ENCODE measurements at regions not wholly inside any gene's neighbourhood (a gene's known extent, or its start where the extent isn't known, plus 50 kb on each side); places are given as distances from the start of the nearest gene placed in this dataset.

DNA sequence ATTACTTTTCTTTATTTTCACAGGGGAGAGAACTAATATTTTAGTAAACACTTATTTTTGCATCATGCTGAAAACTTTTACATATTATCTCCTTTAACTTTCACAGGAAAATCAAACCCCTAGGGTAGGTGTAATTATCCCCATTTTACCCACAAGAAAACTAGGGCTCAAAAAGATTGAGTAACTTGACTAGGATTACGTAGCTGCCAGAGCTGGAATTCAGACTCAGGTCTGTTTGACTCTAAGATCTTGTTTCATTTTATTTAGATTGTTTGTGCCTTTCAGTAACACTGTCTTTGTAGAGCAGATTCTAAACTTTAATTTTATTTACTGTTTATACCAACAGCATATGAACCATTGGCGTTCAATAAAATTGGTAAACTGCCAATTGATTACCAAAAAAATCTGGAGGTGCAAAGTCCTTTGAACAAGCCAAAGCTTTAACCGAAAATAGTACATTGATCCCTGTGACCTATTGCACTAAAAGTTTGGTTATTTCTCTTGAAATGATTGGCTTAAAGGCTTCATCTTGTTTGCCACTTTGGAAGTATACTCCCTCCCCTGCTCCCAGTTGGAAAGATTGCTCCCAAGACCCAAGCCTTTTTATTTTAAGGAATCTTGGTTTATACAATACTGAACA lies 71.0 kb upstream of the WDR26 start:
- DNase-seq: no peak

DNA sequence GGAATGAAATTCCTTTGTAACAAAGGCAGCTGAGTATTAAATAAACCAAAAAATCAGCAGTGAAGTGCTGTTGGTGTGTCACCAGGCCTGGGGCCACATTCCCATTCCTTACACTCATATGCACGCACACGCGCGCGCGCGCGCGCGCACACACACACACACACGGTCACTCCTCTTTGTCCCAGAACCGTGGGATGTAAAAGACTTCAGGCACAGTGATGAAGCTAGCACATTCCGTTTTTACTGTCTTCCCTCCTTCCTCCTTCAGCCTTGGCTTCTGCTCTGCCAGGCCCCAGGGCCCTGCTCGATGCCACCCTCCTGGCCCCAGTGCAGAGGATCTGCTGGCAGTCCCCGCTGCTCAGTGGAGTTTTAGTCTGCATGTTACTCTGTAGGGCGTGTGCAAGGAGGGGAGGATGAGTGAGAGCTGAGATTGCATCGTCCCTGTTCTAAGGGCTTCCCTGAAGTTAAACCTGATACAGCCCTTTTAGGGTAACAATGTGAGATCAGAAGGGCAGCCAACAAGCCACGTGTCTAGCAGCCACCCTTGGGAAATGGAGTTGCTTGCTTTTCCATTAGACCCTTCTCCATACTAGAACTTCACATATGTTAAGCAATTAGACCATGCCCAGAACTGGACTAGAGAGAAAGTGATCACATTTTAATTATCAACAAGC lies 71.7 kb upstream of the WDR26 start:
- DNase-seq: no peak

DNA sequence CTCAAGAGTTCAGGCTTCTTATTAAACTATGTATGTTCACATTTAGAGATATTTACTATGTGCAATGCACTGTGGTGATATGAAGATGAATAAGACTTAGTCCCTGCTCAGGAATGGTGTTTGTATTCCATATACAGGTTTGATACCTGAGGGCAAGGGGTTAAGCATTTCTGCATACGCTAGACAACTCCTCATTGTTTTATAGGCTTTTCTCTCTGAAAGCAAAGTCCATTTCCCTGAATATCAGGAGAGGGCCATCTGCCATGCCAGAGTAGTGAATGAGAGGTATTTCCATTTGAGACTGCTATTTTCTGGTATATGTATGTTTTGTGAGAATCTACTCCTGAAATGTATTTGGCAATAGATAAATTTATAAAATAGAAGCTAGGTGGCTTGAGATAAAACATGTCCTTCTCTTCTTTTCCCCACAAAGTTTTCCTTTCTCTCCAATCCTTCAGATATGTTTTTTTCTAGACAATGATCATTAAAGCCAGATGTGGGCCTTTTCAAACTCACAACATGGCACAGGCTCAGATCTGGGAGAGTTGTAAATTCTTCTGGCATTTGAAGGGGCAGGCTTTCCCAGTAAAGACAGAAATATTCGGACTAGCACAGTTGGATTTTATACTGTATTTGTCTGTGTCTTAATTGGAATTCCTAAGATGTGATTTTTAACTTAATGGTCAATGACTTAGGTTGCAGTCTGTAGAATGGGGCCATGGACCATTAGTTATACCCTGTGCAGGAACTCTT lies 73.3 kb upstream of the WDR26 start:
- no peak for DNase-seq

DNA sequence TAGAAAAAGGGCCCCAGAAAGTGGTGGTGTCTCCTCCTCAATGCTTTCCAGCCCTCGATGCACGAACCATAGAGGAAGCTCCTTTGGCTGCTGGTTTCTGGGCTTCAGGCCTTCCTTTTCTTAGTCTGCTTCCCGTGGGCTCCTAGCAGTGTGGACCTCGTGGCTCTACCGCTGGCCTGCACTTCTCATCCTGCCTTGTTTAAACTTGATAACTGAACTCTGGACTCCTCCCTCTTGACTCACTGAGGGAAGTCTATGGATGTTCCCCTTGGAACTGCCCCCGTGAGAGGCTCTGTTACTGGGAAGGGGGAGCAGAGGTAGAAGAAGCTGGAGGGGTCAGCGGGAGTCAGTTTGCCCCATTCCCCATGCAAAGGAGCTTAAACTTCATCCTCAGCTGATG lies 75.3 kb upstream of the WDR26 start:
- peak in 1 of 2 experiments; percentile 13 for DNase-seq

DNA sequence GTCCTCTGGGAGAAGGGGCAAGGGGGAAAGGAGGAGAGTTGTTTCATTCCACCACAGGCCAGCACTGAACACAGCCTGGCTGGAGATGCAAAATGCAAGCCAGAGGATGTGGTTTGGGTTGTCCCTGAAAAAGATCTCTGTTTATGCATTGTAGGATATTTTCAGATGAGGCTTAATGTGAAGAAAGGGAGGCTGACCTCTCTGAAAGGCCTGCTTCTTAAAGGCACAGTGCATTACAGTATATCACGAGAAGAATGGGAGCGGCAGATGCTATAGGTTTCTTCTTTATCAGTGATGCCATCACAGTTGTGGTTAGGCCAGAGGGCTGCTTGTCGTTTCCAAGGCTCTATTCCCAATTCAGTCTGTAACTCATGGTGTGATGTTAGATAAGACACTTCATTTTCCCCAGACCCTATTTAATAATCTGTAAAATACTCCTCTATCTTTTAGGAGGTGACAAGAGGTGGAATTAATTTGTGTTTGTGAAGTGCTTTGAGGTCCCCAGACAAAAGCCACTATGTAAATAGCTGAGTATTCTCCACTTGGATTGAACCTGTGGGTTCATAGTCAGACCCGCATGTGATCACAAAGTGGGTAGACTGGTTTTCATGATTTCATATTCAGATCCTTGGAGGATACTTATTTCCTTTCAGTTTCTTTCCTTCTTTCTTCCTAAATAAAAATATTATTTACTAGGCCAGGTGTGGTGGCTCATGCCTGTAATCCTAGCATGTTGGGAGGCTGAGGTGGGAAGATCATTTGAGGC lies 76.5 kb upstream of the WDR26 start:
- DNase-seq: no peak

DNA sequence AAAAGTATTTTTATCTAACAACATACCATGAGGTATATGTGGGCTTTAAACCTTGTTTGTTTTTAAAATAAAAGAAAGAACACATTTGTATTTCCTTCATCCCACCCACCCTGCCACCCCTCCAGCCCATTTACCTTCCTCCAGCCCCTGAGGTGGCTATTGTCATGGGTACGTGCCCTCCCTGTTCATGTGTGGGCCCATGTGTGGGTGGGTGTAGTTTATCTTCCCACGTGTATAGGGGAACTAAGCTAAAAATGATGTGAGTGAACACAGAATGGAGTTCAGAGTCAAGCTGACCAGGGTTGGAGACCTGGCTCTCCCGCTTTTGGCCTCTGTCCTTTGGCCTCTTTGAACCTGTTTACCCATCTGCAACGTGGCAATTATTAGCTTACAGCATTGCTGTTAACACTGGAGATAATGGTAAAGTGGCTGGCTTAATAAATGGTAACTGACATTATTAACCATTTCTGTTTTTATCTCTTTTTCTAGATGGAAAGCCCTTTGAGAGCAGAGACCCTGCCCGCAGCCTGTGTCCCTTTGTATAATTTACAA lies 78.1 kb upstream of the WDR26 start:
- no peak for DNase-seq

DNA sequence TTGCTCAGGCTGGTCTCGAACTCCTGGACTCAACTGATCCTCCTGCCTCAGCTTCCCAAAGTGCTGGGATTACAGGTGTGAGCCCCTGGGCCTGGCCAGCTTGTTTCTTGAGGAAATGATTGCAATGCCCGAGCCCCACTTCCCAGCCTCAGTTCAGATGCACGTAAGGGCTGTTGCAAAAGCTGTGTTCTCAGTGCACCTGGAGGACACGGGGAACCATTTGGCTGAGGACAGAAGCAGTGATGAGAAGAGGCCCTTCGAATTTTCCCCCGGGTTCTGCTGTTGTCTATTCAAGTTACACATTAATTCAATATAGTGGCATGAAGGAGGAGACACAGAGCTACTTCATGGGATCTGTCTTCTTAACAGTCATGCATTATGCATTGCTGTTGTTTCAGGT lies 78.8 kb upstream of the WDR26 start:
- no peak for DNase-seq

DNA sequence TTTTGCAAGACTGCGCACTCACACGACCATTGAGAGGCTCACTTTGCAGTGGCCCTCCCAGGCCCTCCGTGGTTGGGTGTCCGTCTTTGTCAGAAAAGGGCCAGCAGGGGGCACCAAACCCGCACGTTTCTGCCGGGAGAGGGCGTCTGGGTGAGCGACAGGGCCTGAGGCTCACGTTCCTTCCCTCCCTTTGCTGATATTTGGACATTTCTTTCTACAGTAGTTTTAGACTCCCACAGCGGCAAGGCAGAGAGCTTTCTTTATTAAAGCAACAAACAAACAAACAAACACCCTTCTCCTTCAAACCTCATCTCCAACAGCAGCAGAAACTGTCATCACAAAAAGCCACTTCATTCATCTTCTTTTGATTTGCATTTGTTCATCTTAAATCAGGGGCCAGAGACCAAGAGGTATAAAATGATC lies 79.2 kb upstream of the WDR26 start:
- DNase-seq: peak; percentile 67 to 80

DNA sequence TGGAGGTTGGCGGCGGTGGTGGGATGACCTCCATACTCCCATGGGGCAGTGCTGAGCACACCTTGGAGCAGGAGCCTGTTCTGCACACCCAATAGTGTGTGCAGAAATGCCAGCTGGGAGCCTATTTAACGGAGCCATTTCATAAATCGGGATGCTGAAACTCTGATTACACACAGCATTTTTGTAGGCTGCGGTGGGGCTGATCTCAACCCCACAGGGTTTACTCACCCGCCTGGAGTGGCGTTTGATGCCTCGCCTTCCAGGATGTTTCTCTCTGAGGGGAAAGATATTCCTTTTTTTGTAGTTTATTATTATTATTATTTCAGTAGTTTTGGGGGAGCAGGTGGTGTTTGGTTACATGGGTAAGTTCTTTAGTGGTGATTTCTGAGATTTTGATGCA lies 82.6 kb upstream of the WDR26 start:
- DNase-seq: no peak

DNA sequence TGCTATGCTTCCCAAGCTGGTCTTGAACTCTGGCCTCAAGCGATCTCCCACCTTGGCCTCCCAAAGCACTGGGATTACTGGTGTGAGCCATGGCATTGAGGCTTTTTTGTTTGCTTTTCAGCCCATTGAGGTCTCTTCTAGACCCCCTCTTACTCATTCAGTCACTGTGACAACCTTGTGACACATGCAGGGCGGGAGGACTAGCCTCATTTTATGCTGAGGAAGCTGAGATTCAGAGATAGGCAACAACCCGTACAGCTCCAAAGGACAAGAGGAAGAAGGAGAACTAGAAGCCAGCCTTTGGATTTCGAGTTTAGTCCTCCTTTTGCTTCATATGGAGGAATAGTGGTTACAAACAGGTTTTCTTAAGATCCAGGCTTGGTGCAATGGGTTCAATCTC lies 83.9 kb upstream of the WDR26 start:
- DNase-seq: no peak

DNA sequence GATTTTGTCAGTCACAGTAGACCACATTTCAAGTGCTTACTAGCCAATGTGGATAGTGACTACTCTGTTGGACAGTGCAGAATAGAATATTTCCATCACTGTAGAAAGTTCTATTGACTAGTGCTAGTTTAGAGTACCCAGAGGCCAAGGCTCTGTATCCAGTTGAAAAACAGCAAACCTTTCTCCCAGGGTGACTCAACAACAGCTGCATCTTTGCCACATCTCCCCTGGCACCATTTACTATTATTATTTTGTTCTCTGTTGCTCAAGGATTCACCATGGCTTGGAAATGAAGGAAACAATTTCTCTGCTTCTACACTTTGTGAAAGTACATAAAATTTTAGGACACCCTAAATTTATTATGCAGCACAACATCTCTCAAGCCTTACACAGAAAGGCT lies 85.3 kb upstream of the WDR26 start:
- no peak for DNase-seq

DNA sequence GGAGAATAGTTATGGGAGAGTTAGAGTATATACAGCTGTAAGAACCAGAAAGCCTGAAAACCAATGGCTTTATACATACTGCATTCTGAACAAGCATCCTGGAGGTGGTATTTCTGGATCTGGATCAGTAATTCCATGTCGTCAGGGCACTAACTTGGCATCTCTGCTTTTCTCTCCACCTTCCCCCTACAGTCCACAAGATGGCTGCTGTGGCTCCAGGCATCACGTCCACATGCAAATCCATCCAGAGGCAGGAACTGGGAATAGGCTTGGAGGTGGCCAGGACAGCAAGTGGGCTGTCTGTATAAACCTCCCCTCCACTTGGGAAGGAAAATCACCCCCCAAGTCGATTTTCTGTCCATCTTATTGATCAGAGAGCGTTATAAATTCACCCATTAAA lies 86.2 kb upstream of the WDR26 start:
- DNase-seq: no peak

DNA sequence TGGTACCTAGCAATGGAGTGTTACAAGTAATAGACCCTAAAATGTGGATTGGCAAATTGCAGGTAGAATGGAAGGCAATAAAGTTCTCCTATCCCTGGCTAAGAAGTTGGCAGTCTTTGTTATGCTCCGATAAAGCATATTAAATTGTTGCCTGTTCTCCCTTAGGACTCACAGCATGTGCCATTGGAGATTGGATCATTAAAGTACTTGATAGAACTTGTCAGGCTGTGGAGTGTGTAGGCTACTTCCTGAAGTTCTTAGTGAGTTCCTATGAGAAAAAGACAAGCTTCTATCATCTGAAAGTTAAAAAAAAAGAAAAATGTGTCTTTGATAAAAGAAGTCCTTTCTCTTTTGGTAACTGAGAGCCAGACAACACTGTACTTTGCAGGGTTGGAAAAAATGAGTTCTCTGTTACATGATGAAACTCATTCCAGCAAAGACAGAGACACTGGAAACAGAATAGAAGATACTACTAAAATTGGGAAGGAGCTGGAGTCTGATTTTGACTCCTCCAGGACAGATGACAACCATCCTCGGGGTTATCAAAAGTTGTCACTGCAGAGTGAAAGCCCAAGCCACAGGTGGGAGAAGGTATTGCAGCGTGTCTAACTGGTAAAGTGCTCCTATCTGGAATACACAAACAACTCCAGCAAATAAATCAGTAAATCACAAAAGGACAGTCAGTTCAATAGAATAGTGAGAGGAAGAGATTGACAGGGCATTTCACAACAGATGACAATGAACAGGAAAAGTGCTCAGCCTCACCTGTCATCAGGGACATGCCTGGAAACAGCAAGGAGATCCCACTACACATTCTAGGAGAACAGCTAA lies 87.5 kb upstream of the WDR26 start:
- no peak for DNase-seq

DNA sequence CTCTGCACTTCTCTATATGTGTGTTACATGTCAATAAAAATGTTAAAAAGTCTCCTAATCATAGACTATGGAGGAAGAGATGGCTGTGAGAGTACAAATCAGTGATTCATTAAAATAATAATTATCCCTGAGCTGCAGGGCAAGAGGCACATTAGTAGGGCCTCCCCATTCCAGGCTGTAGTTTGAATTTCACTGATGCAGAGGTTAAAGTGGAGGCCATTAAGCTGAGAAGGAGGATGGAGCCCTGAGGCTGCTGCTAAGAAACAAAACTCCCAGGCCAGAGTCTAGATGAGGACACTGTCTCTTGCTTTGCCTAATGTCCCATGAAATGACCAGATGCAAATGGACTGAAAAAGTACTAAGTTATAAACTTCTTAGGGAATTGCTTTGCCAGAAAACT lies 89.1 kb upstream of the WDR26 start:
- no peak for DNase-seq

DNA sequence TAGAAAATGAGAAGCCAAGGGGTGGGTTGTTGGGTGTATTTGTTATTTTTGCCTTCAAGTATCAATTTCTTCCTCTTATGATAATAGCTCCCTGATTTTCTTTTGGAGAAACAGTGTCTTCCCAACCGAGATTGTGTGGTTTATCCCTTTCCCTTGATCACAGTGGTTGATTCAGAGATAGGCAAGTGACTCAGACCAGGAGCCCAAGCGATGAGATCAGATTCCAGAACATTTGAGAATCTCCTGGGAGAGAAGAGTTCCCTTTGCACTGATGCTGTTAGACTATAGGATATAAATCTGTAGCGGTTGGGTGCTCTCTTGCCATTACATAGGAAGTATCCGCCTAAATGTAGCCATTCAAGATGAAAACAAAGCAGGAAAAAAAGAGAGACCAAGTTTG lies 90.1 kb upstream of the WDR26 start:
- DNase-seq: no peak

DNA sequence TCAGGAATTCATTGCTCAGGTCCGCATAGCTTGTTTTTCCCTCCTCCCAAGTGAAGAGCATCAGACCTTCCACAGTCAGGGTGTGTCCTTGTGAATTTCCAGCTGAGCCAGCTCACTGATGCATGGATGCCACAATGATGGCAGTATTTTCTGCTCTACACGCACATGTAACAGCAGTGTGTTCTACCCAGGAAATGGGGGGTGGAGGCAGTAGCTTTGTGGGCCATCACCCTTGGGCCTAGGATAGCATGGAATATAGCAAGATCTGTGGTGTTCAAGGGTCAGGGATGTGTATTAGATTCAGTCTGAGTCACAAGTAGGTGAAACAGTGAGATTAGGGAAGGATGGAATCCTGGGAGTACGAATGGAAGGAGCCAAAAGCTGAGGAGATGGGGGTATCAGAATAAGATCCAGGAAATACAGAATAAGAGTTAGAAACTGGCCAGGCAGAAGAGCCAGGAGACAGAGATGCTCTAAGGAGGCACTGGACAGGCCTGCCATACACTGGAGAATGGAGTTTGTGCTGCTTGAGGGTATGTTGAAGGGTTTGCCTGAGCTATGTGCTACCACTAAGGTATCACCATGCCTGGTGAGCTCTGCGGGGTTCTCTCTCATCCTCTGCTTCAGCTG lies 90.6 kb upstream of the CNIH3 start:
- no peak for DNase-seq

DNA sequence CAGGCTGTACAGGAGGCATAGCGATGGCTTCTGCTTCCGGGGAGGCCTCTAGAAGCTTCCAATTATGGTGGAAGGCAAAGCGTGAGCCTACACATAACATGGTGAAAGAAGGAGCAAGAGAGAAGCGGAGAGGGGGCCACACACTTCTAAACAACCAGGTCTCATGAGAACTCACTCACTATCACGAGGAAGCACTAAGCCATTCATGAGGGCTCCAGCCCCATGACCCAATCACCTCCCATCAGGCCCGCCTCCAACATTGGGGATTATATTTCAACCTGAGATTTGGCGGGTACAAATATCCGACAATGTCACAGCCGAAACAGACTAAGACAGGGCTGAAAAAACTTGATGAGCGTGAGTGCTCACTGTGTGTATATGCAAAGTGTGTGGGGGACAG lies 89.3 kb upstream of the CNIH3 start:
- no peak for DNase-seq

DNA sequence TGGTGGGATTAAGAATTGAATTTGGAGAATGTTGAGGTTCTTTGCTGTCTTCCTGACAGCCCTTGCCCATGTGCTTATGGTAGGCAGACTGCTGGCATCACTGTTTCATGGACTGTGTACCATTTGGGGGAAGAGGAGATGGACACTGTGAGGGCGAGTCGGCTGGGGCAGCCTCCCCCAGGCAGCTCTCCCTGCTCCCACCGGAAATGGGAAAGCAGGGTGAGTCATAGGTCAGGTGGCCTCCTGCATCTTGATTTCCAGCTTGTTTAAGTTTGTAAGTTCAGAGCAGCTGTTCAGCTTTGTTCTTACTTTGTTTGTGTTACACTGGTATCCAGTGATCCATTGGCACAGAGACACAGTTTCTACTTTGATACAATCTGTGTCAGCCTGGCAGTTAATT lies 87.2 kb upstream of the CNIH3 start:
- no peak for DNase-seq

DNA sequence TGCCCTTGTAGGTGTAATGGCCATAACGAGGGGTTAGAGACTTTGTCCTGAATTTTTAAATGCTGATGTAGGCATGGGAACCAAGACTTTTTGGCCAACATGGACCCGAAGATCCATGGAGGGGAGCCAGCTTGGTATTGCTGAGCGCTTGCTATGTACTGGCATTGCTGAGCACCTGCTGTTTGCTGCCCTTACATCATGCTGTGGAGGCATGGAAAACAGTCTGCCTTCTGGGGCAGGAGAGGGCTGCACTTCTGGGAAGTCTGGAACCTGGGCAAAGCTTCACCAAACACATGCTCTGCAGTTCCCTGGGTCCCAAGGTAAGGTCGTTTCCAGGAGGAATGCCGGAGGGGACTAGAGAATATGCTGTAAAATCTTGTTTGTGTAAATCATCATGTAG lies 86.3 kb upstream of the CNIH3 start:
- DNase-seq: no peak

DNA sequence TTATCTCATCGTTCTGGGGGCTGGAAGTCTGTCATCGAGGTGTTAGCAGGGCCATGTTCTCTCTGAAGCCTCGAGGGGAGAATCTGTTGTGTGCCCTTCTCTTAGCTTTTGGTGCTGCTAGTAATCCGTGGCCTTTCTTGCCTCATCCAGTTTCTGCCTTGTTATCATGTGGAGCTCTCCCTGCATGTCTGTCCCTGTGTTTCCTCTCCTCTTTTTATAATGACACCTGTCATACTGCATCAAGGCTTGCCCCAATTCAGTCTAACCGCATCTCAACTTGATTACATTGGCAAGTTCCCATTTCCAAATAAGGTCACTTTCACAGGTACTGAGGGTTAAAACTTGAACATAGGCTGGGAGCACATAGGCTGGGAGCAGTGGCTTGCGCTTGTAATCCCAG lies 82.6 kb upstream of the CNIH3 start:
- no peak for DNase-seq

DNA sequence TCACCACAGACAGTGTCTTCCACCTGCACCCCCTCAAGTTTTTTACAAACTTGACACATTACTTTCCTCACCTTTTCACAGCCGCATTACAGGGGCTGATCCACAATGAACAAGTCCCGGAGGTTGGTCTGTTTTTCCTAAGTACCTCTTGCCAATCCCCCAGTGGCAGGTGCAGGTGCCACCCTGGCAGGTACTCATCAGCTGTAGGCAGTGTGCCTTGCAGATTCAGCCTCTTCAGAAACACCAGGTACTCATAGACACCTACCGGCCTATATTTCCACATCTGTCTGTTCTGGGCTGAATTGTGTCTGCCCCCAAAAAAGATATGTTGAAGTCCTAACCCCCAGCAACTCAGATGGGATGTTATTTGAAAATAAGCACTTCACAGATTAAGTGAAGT lies 81.4 kb upstream of the CNIH3 start:
- DNase-seq: no peak

DNA sequence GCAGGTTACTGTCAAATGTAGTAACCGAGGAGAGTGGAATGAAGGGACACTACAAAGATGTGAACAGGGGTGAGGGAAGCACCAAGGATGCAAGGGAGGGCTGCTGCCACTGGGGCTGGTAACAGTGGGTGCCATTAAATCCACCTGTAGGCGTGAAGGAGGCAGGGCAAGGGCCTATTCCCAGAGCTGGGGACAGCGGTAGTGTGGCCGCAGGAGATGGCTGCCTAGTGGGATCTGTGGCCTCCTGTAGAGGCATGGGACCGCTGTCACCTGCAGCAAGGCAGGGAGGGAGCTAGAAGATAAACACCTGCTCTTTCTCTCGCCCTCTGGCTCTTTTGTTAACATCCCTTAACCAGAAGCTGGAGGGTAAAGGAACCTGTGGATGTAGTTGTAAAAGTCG lies 80.5 kb upstream of the CNIH3 start:
- DNase-seq: no peak
